Upper lobe of right lung (tissue), 1 donor: ENCODE measurements at regions not wholly inside any gene's neighbourhood (a gene's known extent, or its start where the extent isn't known, plus 50 kb on each side); places are given as distances from the start of the nearest gene placed in this dataset.

Experiments
- ATAC-seq: fragments of 200-7000 bp; cut with Tn5 transposase; one replicate; pipeline ENCODE4 v1.9.1; 2020; ENCODE audit warnings: mild to moderate bottlenecking, moderate library complexity
- DNase-seq: peaks from one replicate; pipeline ENCODE4 v3.0.0-alpha.2; 2020
- H3K27ac ChIP-seq: fragments of 200-600 bp; one replicate; pipeline ENCODE4 v1.8.0; 2022
- H3K27me3 ChIP-seq: fragments of 200-600 bp; one replicate; pipeline ENCODE4 v1.8.0; 2022; ENCODE audit warnings: mild to moderate bottlenecking
- H3K36me3 ChIP-seq: fragments of 200-600 bp; one replicate; pipeline ENCODE4 v1.8.0; 2022
- H3K4me1 ChIP-seq: fragments of 200-600 bp; one replicate; pipeline ENCODE4 v1.8.0; 2022
- H3K4me3 ChIP-seq: fragments of 200-600 bp; one replicate; pipeline ENCODE4 v1.8.0; 2022; ENCODE audit warnings: mild to moderate bottlenecking
- H3K9me3 ChIP-seq: fragments of 200-600 bp; one replicate; pipeline ENCODE4 v1.8.0; 2022
- CTCF ChIP-seq: fragments of 200-600 bp; IDR thresholded peaks from one replicate; pipeline ENCODE4 v1.8.0; 2022; ENCODE audit warnings: antibody characterized with exemption
- intact Hi-C: fragments of 100-400 bp; cut with DNase I; formaldehyde crosslinking; loops from one replicate; pipeline ENCODE4 v1.11.0; 2022
- donor health status: DM: no; HTN: yes; CAD: no; lungs with severe emphysema.

- Histone ChIP-seq H3K27ac (no peak overlapping the region), H3K9me3 (no peaks in the 10 kb centered on the region), H3K4me3 (no peak overlapping the region), H3K36me3 (no peaks in the 10 kb centered on the region), H3K4me1 (no peaks in the 10 kb centered on the region), H3K27me3 (no peaks in the 10 kb centered on the region)
- TF ChIP-seq CTCF = no peak
- ATAC-seq = no peak
- no peak for DNase-seq
- intact Hi-C loops = no loop called here
These were observed 157.0 kb upstream of the NTRK2 start for GRCh38 chr9:84512493-84512892.

GRCh38 chr9:84513473-84513872 is 156.1 kb upstream of the NTRK2 start:
- intact Hi-C loops = no loop called here
- Histone ChIP-seq H3K27ac (no peak overlapping the region), H3K4me1 (no peaks in the 10 kb centered on the region), H3K4me3 (no peak overlapping the region), H3K27me3 (no peaks in the 10 kb centered on the region), H3K9me3 (peaks cover 6% of the 10 kb centered on the region), H3K36me3 (no peaks in the 10 kb centered on the region)
- no peak for DNase-seq
- no peak for ATAC-seq
- TF ChIP-seq CTCF = no peak

- no peak for DNase-seq
These were observed 155.6 kb upstream of the NTRK2 start for GRCh38 chr9:84513979-84514378.

GRCh38 chr9:84514421-84514820 is 155.1 kb upstream of the NTRK2 start:
- H3K36me3 ChIP-seq = no peaks in the 10 kb centered on the region
- peaks cover 6% of the 10 kb centered on the region for H3K9me3 ChIP-seq
- DNase-seq (no peak), ATAC-seq (no peak)
- H3K27me3 ChIP-seq = no peaks in the 10 kb centered on the region
- no peak overlapping the region for H3K27ac ChIP-seq
- no peak for TF ChIP-seq CTCF
- H3K4me1 ChIP-seq = no peaks in the 10 kb centered on the region
- H3K4me3 ChIP-seq = no peak overlapping the region
- intact Hi-C loops = no loop called here

More at GRCh38 chr9:84513979-84514378, 155.6 kb upstream of the NTRK2 start:
- H3K4me1 ChIP-seq = no peaks in the 10 kb centered on the region
- ATAC-seq = no peak
- H3K9me3 ChIP-seq = peaks cover 6% of the 10 kb centered on the region
- no peak overlapping the region for H3K4me3 ChIP-seq
- H3K27me3 ChIP-seq = no peaks in the 10 kb centered on the region
- H3K36me3 ChIP-seq = no peaks in the 10 kb centered on the region
- no peak for TF ChIP-seq CTCF
- no peak overlapping the region for H3K27ac ChIP-seq
- intact Hi-C loops = no loop called here

- ATAC-seq = no peak
- H3K36me3 ChIP-seq = no peaks in the 10 kb centered on the region
- no peaks in the 10 kb centered on the region for H3K4me1 ChIP-seq
- H3K9me3 ChIP-seq = peaks cover 6% of the 10 kb centered on the region
- no peak for TF ChIP-seq CTCF
- no peaks in the 10 kb centered on the region for H3K27me3 ChIP-seq
- intact Hi-C loops = no loop called here
- no peak overlapping the region for H3K4me3 ChIP-seq
- no peak overlapping the region for H3K27ac ChIP-seq
- no peak for DNase-seq
These were observed 152.5 kb upstream of the NTRK2 start for GRCh38 chr9:84517026-84517425.

- Histone ChIP-seq H3K9me3 (peaks cover 6% of the 10 kb centered on the region), H3K4me3 (no peak overlapping the region), H3K4me1 (no peaks in the 10 kb centered on the region), H3K27ac (no peak overlapping the region), H3K36me3 (no peaks in the 10 kb centered on the region), H3K27me3 (no peaks in the 10 kb centered on the region)
- TF ChIP-seq CTCF = no peak
- ATAC-seq (no peak), DNase-seq (no peak)
- intact Hi-C loops = no loop called here
These were observed 150.1 kb upstream of the NTRK2 start for GRCh38 chr9:84519413-84519812.
